ENCODE measurements at regions not wholly inside any gene's neighbourhood (a gene's known extent, or its start where the extent isn't known, plus 50 kb on each side); places are given as distances from the start of the nearest gene placed in this dataset.

DNA sequence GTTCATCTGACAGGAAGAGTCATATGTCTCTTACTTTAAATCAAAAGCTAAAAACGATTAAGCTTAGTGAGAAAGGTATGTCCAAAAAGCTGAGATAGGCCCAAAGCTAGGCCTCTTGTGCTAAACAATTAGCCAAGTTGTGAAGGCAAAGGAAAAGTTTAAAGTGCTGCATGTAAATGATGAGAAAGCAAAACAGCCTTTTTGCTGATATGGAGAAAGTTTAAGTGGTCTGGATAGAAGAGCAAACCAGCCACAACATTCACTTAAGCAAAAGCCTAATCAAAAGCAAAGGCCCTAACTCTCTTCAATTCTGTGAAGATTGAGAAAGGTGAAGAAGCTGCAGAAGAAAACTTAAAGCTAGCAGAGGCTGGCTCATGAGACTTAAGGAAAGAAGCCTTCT is 511.3 kb upstream of the FAM98A start:
- no peaks in the 10 kb centered on the region for H3K4me1 Mint-ChIP-seq (ENCODE audit: low read depth)
- peaks cover 6% of the 10 kb centered on the region for H3K9me3 Mint-ChIP-seq (ENCODE audit: low read depth)
- peaks cover 3% of the 10 kb centered on the region for H3K27me3 Mint-ChIP-seq
- H3K27ac Mint-ChIP-seq, result no peak overlapping the region
- TF ChIP-seq, protein P1, sequence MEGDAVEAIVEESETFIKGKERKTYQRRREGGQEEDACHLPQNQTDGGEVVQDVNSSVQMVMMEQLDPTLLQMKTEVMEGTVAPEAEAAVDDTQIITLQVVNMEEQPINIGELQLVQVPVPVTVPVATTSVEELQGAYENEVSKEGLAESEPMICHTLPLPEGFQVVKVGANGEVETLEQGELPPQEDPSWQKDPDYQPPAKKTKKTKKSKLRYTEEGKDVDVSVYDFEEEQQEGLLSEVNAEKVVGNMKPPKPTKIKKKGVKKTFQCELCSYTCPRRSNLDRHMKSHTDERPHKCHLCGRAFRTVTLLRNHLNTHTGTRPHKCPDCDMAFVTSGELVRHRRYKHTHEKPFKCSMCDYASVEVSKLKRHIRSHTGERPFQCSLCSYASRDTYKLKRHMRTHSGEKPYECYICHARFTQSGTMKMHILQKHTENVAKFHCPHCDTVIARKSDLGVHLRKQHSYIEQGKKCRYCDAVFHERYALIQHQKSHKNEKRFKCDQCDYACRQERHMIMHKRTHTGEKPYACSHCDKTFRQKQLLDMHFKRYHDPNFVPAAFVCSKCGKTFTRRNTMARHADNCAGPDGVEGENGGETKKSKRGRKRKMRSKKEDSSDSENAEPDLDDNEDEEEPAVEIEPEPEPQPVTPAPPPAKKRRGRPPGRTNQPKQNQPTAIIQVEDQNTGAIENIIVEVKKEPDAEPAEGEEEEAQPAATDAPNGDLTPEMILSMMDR (IDR thresholded peaks at IDR 0.05; ENCODE audit: unreplicated experiment), result no peak
- no peaks in the 10 kb centered on the region for H3K36me3 Mint-ChIP-seq (ENCODE audit: insufficient read depth)
- no peak overlapping the region for H3K4me3 Mint-ChIP-seq (ENCODE audit: low read depth)
- no peak for DNase-seq (ENCODE audit: low spot score, unreplicated experiment)

DNA sequence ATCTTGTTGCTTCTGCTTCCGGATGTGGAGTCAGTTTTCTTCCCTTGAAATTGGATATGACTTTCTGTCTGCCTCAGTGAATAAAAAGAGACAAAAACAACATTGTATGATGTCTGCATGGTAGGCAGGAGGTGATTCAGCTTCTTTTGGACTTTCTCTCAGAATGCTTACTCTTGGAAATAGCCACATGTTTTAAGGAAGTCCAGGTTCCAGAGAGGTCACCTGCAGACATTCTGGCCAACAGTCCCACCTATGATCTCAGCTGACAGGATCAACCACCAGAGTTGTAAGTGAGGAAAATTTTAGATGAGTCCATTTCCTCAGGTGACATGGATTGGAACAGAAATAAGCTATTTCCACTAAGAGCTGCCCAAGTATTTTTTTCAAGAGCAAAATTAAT is 508.7 kb upstream of the FAM98A start:
- Mint-ChIP-seq H3K27me3 (peaks cover 3% of the 10 kb centered on the region), H3K27ac (no peak overlapping the region)
- TF ChIP-seq, protein P1 (IDR thresholded peaks at IDR 0.05; ENCODE audit: unreplicated experiment), result no peak

DNA sequence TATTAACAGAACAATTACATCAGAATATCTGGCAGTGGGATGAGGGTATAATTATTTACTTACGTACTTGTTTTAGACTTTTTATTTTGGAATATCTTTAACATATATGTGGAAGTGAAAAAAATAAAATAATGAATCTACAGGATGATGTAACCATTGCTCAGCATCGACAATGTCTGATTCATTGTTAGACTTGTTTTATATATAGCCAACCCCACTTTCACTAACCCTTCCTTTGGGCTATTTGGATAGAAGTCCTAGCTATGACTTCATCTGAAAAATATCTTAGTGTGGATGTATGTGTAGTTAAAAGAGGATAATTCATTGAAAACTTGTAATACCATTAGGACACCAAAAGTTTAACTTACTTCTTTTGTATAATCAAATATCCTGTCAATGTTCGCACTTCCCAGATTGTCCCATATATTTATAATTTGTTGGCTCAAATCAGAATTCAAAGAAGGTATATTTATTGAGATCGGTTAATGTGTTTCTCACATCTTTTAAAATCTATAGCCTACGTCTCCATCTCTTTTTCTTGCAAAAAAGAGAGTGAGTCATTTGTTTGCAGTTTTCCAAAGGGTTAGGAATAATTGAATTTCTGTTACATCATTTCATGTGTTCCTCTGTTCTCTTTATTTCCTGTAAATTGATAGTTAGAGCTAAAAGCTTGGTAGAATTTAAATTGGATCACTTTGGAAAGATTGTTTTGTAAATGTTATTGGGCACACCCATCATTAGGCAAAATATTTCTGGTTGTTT is 506.1 kb upstream of the FAM98A start:
- Mint-ChIP-seq H3K4me3 (ENCODE audit: low read depth) (no peak overlapping the region), H3K27ac (no peak overlapping the region), H3K27me3 (peaks cover 8% of the 10 kb centered on the region), H3K36me3 (ENCODE audit: insufficient read depth) (no peaks in the 10 kb centered on the region), H3K9me3 (ENCODE audit: low read depth) (no peaks in the 10 kb centered on the region), H3K4me1 (ENCODE audit: low read depth) (no peaks in the 10 kb centered on the region)
- TF ChIP-seq, protein P1 (IDR thresholded peaks at IDR 0.05; ENCODE audit: unreplicated experiment), result no peak
- no peak for DNase-seq (ENCODE audit: low spot score, unreplicated experiment)

More for the DNA sequence above, 508.7 kb upstream of the FAM98A start:
- Mint-ChIP-seq H3K9me3 (ENCODE audit: low read depth) (peaks cover 4% of the 10 kb centered on the region), H3K4me1 (ENCODE audit: low read depth) (no peaks in the 10 kb centered on the region), H3K4me3 (ENCODE audit: low read depth) (no peak overlapping the region), H3K36me3 (ENCODE audit: insufficient read depth) (no peaks in the 10 kb centered on the region)
- DNase-seq (ENCODE audit: low spot score, unreplicated experiment), result no peak

DNA sequence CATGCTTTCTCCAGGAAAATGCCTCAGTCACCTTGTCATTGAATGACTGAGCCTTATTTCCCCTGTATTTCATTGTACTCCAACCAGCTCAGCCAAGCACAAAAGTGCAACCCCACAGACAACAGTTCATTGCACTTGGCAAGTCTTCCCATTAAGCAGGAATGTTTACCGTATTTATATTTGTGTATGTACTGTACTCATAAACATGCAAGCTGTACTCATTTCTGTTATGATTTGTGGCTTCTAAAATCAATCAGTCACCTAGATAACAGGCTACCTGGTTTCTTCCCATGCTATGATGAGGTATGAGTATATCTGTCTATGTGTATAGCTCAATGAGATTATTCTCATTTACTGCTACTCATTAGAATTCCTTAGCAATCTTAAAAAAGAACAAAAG is 505.5 kb upstream of the FAM98A start:
- H3K36me3 Mint-ChIP-seq (ENCODE audit: insufficient read depth), result no peaks in the 10 kb centered on the region

DNA sequence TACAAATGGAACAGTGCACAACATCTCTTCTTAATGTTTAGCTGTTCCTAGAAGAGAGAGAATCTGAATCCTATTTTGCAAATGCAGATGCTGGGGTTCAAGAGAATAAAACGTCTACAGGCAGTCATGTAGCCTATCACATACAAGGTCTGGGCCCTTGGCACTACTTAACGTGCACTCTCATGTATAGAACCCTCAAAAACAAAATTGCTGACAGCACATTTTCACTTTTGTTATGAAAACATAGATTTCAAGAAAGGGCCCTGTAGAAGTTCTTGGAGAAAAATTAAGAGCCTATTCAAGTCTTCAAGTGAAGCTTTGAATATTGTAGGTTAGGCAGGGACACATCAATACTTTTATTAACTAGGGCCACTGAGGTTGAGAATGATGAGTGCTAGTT is 504.3 kb upstream of the FAM98A start:
- Mint-ChIP-seq H3K36me3 (ENCODE audit: insufficient read depth) (no peaks in the 10 kb centered on the region), H3K4me3 (ENCODE audit: low read depth) (no peak overlapping the region), H3K4me1 (ENCODE audit: low read depth) (no peaks in the 10 kb centered on the region), H3K27me3 (peaks cover 20% of the 10 kb centered on the region), H3K27ac (no peak overlapping the region), H3K9me3 (ENCODE audit: low read depth) (no peaks in the 10 kb centered on the region)
- no peak for DNase-seq (ENCODE audit: low spot score, unreplicated experiment)
- TF ChIP-seq, protein P1 (IDR thresholded peaks at IDR 0.05; ENCODE audit: unreplicated experiment), result no peak

More for the DNA sequence above, 505.5 kb upstream of the FAM98A start:
- no peak for DNase-seq (ENCODE audit: low spot score, unreplicated experiment)
- no peaks in the 10 kb centered on the region for H3K9me3 Mint-ChIP-seq (ENCODE audit: low read depth)
- peaks cover 14% of the 10 kb centered on the region for H3K27me3 Mint-ChIP-seq
- no peaks in the 10 kb centered on the region for H3K4me1 Mint-ChIP-seq (ENCODE audit: low read depth)
- no peak overlapping the region for H3K4me3 Mint-ChIP-seq (ENCODE audit: low read depth)
- H3K27ac Mint-ChIP-seq, result no peak overlapping the region
- TF ChIP-seq, protein P1 (IDR thresholded peaks at IDR 0.05; ENCODE audit: unreplicated experiment), result no peak
